ENCODE measurements at regions not wholly inside any gene's neighbourhood (a gene's known extent, or its start where the extent isn't known, plus 50 kb on each side); places are given as distances from the start of the nearest gene placed in this dataset.
A peak's percentile ranks its signal among the peaks of the same experiment; 100 is the strongest.

DNA sequence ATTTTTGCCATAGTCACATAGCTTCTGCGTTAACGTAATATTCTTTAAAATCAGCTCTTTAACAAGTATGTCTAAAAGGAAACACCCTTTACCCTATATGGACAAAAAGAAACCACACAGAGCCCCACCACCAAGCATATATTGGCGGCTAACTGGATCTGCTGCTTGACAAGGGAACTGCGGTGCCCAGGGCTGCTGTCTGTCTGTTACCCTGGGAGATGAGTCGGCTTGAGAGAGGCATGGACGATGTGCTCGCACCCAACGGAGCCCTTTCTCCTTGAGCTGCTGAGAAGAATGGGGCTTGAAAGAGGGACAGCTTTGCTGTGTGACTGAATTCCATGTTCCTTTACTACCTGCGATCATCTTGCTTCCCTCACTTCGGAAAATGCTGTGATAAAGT is 158.6 kb upstream of the SHB start:
- no peak overlapping the region for H3K4me3 ChIP-seq (ENCODE audit: low read length)
- TF ChIP-seq CTCF (IDR thresholded peaks at IDR 0.05; ENCODE audit: insufficient read depth, low read depth, low read length, missing control alignments), result no peak
- DNase-seq (ENCODE audit: low read depth), result peak; percentile 69

DNA sequence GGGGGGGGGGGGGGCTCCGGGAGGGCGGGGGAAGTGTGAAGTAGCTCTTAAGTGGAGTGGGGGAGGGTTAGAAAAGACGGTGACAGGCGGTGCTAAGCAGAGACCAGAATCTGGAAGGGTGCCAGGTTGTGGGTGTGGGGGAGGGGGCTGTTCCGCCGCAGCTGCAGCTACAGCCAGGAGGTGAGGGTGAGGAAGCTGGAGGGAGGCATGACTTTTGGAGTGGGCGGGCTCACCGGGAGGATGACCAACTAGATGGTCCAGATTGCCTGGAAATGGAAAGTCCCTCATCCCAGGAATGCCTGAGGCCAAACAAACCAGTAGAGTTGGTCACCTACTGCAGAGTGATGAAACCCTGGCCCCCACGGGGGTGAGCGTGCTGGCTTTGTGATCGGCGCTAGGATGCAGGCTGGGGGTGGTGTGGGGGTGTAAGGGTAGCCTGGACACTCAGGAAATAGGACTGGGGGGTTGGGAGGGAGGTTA is 158.1 kb upstream of the SHB start:
- peak; percentile 98 for DNase-seq (ENCODE audit: low read depth)
- H3K4me3 ChIP-seq (ENCODE audit: low read length), result no peak overlapping the region
- no peak for TF ChIP-seq CTCF (IDR thresholded peaks at IDR 0.05; ENCODE audit: insufficient read depth, low read depth, low read length, missing control alignments)

DNA sequence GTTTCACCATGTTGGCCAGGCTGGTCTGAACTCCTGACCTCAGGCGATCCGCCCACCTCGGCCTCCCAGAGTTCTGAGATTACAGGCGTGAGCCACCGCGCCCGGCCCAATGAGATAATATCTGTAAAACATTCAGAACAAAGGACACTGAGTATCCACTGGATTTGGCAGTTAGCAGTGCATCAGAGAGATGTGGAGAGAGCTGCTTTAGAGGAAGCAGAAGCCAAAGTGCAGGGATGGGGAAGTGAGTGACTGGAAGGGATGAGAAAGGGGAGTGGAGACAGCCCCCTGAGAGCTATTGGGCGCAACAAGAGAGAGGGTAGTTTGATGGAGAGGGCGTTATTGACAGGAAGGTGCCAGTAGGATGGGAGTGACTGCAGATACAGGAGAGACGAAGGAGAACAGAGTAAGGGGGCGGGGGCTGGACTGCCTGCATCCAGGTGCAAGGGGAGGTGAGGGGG is 157.5 kb upstream of the SHB start:
- H3K4me3 ChIP-seq (ENCODE audit: low read length), result no peak overlapping the region
- TF ChIP-seq CTCF (IDR thresholded peaks at IDR 0.05; ENCODE audit: insufficient read depth, low read depth, low read length, missing control alignments), result no peak
- no peak for DNase-seq (ENCODE audit: low read depth)

DNA sequence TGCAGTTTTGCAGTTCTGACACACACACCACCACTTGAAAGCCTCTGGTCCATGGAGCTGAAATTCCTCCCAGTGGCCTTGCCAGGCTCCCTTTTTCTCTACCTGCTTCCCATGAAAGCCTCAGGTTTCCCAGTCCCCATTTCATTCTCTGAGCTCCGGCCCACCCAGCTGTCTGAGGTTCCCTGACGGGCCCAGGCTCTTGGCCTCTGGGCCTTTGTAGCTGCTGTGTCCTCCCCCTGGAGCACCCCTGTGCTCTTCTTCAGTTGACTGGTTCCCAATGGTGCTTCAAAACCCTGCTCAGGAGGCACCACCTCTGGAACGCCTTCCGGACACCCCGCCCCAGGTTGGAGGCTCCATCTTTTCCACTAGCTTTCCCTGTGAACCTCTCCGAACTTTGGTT is 155.9 kb upstream of the SHB start:
- H3K4me3 ChIP-seq (ENCODE audit: low read length), result no peak overlapping the region
- DNase-seq (ENCODE audit: low read depth), result no peak
- TF ChIP-seq CTCF (IDR thresholded peaks at IDR 0.05; ENCODE audit: insufficient read depth, low read depth, low read length, missing control alignments), result no peak

DNA sequence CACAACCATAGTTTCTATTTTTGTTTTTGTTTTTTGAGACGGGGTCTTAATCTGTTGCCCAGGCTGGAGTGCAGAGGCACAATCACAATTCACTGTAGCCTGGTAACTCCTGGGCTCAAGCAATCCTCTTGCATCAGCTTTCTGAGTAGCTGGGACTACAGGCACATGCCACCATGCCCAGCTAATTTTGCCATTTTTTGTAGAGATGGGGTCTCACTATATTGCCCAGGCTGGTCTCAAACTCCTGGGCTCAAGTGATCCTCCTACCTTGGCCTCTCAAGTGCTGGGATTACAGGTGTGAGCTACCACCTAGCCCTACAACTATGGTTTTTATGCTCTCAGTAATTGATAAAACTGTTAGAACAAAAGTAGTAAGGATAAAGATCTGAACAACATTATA is 147.5 kb upstream of the SHB start:
- no peak for DNase-seq (ENCODE audit: low read depth)
- H3K4me3 ChIP-seq (ENCODE audit: low read length), result no peak overlapping the region
- no peak for TF ChIP-seq CTCF (IDR thresholded peaks at IDR 0.05; ENCODE audit: insufficient read depth, low read depth, low read length, missing control alignments)

- no peak for TF ChIP-seq CTCF (IDR thresholded peaks at IDR 0.05; ENCODE audit: insufficient read depth, low read depth, low read length, missing control alignments)
- no peak overlapping the region for H3K4me3 ChIP-seq (ENCODE audit: low read length)
- no peak for DNase-seq (ENCODE audit: low read depth)
These were observed 146.4 kb upstream of the SHB start for GRCh38 chr9:38215465-38215864.

DNA sequence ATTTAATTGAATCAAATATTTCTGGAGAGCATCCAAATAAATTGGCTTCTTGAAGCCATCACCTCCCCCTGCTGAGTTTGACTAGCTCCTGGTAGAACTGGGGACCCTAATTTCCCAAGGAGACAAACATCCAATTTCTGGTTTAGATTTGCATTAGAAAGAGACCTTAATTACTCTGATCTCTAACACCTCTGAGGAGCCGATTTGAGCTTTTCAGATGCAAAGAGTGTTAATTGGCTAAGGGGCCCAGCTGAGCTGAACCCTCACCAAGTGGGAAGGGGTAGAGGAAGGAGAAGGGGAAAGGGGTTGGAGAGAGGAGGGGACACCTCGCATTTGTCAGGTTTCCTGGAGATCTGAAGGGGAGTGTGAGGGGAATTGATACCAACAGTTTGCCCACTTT is 145.4 kb upstream of the SHB start:
- no peak for DNase-seq (ENCODE audit: low read depth)
- TF ChIP-seq CTCF (IDR thresholded peaks at IDR 0.05; ENCODE audit: insufficient read depth, low read depth, low read length, missing control alignments), result no peak

More for the DNA sequence above, 145.4 kb upstream of the SHB start:
- H3K4me3 ChIP-seq (ENCODE audit: low read length), result no peak overlapping the region
